Left lung (tissue), 4 donors: ENCODE measurements at regions not wholly inside any gene's neighbourhood (a gene's known extent, or its start where the extent isn't known, plus 50 kb on each side); places are given as distances from the start of the nearest gene placed in this dataset.

ENCODE experiments used
- ATAC-seq: fragments of 200-7000 bp; cut with Tn5 transposase; one replicate; pipeline ENCODE4 v1.9.1; 2020; ENCODE audit warnings: moderate library complexity
- DNase-seq, 4 donors: peaks; one replicate each; pipeline ENCODE4 v3.0.0-alpha.2; 2013 to 2020
- H3K27ac ChIP-seq, 2 donors: fragments of 200-600 bp; sonication (generic) in 1 of 2; one replicate each; pipeline versions ENCODE4 v1.5.0 to v1.8.0; 2020 to 2021
- H3K27me3 ChIP-seq, 2 donors: fragments of 200-600 bp; sonication (generic) in 1 of 2; one replicate each; pipeline versions ENCODE4 v1.5.0 to v1.8.0; 2020 to 2021
- H3K36me3 ChIP-seq, 2 donors: fragments of 200-600 bp; sonication (generic) in 1 of 2; one replicate each; pipeline versions ENCODE4 v1.5.0 to v1.8.0; 2020 to 2021
- H3K4me1 ChIP-seq, 2 donors: fragments of 200-600 bp; one replicate each; pipeline ENCODE4 v1.8.0; 2021
- H3K4me3 ChIP-seq, 2 donors: fragments of 200-600 bp; sonication (generic) in 1 of 2; one replicate each; pipeline versions ENCODE4 v1.5.0 to v1.8.0; 2020 to 2021; ENCODE audit warnings: mild to moderate bottlenecking in 1 of 2
- H3K9me3 ChIP-seq, 2 donors: fragments of 200-600 bp; sonication (generic) in 1 of 2; one replicate each; pipeline versions ENCODE4 v1.5.0 to v1.8.0; 2020 to 2021
- intact Hi-C, 2 donors: fragments of 100-400 bp; cut with DNase I; formaldehyde crosslinking; loops; one replicate each; pipeline versions ENCODE4 v1.11.2 to v1.14.2; 2022
- TF ChIP-seq, protein P1 (sequence below), 2 donors: fragments of 200-600 bp; sonication (generic) in 1 of 2; IDR thresholded peaks; one replicate each; pipeline versions ENCODE4 v1.5.0 to v1.8.0; 2021; ENCODE audit warnings: antibody characterized with exemption in 2 of 2
- donor health status: DM: no; HTN: yes; CAD: no.
- donor health status: DM: no; HTN: no; CAD: no.

DNA sequence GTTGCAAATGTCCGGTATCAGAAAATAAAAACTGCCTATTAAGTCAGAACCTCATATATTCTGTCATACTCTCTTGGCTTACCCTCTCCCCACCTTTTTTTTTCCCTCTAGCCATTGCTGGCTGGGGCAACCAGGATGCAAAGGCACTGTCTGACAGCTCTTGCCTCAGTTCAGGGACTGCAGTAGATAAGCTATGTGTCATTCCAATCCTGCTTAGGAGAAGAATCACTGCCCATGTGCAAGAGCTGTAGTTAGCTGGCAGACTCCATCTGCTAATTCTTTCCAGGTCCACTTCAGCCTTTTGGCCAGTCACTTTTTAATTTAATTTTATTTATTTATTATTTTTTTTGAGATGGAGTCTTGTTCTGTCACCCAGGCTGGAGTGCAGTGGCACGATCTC lies 895.6 kb upstream of the SLC10A2 start:
- H3K36me3 ChIP-seq: no peaks in the 10 kb centered on the region
- H3K4me3 ChIP-seq: no peak overlapping the region
- TF ChIP-seq, protein P1, sequence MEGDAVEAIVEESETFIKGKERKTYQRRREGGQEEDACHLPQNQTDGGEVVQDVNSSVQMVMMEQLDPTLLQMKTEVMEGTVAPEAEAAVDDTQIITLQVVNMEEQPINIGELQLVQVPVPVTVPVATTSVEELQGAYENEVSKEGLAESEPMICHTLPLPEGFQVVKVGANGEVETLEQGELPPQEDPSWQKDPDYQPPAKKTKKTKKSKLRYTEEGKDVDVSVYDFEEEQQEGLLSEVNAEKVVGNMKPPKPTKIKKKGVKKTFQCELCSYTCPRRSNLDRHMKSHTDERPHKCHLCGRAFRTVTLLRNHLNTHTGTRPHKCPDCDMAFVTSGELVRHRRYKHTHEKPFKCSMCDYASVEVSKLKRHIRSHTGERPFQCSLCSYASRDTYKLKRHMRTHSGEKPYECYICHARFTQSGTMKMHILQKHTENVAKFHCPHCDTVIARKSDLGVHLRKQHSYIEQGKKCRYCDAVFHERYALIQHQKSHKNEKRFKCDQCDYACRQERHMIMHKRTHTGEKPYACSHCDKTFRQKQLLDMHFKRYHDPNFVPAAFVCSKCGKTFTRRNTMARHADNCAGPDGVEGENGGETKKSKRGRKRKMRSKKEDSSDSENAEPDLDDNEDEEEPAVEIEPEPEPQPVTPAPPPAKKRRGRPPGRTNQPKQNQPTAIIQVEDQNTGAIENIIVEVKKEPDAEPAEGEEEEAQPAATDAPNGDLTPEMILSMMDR (IDR thresholded peaks at IDR 0.05): no peak
- no peak for ATAC-seq
- H3K27ac ChIP-seq: no peak overlapping the region
- H3K4me1 ChIP-seq: no peaks in the 10 kb centered on the region
- H3K27me3 ChIP-seq: no peaks in the 10 kb centered on the region
- peaks cover 0 to 2% of the 10 kb centered on the region in 2 donors for H3K9me3 ChIP-seq
- no peak for DNase-seq
- intact Hi-C loops: no loop called here

DNA sequence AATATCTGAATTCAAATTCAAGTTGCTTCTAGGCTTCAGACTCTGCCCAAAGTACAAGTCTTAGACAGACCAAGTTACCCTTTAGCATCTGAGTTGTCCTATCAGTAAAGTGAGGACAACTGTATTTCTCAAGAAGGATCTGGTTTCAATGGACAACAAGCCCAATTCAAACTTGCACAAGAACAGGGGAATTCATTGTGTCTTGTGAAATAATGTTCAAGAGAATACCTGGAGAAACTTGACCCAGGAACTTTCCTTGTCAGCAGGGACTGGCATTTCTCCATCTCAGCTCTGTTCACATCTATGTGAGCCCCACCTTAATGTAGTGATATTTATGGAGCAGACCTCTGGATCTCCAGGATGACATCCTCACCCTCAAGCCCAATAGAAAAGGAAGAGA lies 894.9 kb upstream of the SLC10A2 start:
- Histone ChIP-seq H3K4me3 (no peak overlapping the region), H3K27ac (no peak overlapping the region), H3K27me3 (no peaks in the 10 kb centered on the region), H3K9me3 (peaks cover 0 to 2% of the 10 kb centered on the region in 2 donors), H3K4me1 (no peaks in the 10 kb centered on the region), H3K36me3 (no peaks in the 10 kb centered on the region)
- no peak for DNase-seq
- no peak for ATAC-seq
- intact Hi-C loops: no loop called here
- TF ChIP-seq, protein P1 (IDR thresholded peaks at IDR 0.05): no peak

DNA sequence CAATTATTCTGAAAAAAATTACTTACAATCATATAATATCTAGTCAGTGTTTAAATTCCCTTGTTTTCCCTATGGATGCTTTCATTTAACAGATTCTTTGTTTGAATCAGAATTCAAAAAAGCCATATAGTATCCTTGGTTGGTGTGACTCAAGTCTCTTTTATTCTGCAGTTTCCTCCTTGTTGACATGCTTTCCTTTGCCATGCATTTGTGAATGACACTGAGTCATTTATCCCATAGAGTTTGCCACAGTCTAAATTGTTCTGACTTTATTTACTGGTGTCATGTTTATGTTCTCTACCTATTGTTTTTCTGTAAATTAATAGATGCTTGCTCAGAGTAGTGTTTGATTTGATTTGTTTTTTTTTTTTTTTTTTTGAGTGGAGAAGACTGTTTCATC lies 893.8 kb upstream of the SLC10A2 start:
- TF ChIP-seq, protein P1 (IDR thresholded peaks at IDR 0.05): no peak
- ATAC-seq: no peak
- intact Hi-C loops: no loop called here
- no peaks in the 10 kb centered on the region for H3K4me1 ChIP-seq
- no peaks in the 10 kb centered on the region for H3K36me3 ChIP-seq
- no peak overlapping the region for H3K27ac ChIP-seq
- H3K4me3 ChIP-seq: no peak overlapping the region
- no peaks in the 10 kb centered on the region for H3K27me3 ChIP-seq
- H3K9me3 ChIP-seq: peaks cover 0 to 2% of the 10 kb centered on the region in 2 donors
- no peak for DNase-seq

DNA sequence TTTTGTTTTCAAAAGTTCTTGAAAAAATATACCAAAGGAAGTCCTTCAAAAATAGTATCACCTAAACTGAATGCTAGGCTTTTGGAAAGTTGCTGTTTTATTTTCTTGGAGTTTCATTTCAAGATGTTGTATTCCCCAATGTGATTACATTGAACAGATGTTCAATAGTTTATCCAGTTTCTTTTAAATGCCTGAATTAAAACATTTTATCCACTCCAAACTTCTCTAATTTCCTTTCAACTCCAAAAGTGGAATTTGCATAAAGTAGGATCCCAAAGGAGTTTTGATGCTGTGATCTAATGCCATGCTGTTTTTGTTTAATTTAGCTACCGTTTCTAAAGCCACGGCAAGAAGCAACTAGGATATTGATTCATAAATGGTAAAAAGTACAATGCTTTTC lies 892.5 kb upstream of the SLC10A2 start:
- Histone ChIP-seq H3K4me3 (no peak overlapping the region), H3K27ac (no peak overlapping the region), H3K9me3 (no peaks in the 10 kb centered on the region), H3K4me1 (no peaks in the 10 kb centered on the region), H3K36me3 (no peaks in the 10 kb centered on the region), H3K27me3 (no peaks in the 10 kb centered on the region)
- intact Hi-C loops: no loop called here
- TF ChIP-seq, protein P1 (IDR thresholded peaks at IDR 0.05): no peak
- no peak for ATAC-seq
- no peak for DNase-seq

DNA sequence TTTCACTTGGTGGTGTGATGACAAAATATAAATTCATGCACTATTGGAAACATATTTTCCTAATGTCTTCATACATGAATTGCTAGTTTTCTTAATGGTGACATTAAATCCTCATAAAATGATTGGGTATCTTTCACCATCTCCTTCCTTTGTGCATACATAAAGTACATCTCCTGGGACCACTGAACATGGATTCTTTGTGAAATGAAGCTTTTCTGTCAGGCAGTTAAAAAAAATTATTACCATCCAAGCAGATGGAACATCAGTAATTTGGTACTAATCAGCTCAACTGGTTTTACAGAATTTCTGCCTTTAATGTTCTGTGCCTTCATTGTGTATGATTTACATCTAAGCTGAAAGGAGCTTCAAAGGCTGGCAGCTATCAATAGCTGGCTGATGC lies 891.7 kb upstream of the SLC10A2 start:
- Histone ChIP-seq H3K4me3 (no peak overlapping the region), H3K4me1 (no peaks in the 10 kb centered on the region), H3K27me3 (no peaks in the 10 kb centered on the region), H3K9me3 (no peaks in the 10 kb centered on the region), H3K36me3 (no peaks in the 10 kb centered on the region), H3K27ac (no peak overlapping the region)
- intact Hi-C loops: no loop called here
- TF ChIP-seq, protein P1 (IDR thresholded peaks at IDR 0.05): no peak
- DNase-seq: no peak
- no peak for ATAC-seq
